Thyroid gland (tissue), 4 donors: ENCODE measurements at regions not wholly inside any gene's neighbourhood (a gene's known extent, or its start where the extent isn't known, plus 50 kb on each side); places are given as distances from the start of the nearest gene placed in this dataset.

Source experiments
- POLR2A ChIP-seq, 2 donors: fragments of 450-650 bp; IDR thresholded peaks; one replicate each; pipeline ENCODE4 v1.6.1; 2017; ENCODE audit warnings: antibody characterized with exemption in 2 of 2, mild to moderate bottlenecking in 2 of 2, moderate library complexity in 1 of 2
- TF ChIP-seq, protein P1 (sequence below), 6 experiments: fragments of 200-600 bp in 3 of 6; fragments of 450-650 bp in 3 of 6; sonication (generic) in 3 of 6; IDR thresholded peaks; one replicate each; pipeline ENCODE4 v1.5.1; 2016 to 2019; ENCODE audit warnings: antibody characterized with exemption in 6 of 6, mild to moderate bottlenecking in 2 of 6, inconsistent platforms in 1 of 6, moderate library complexity in 1 of 6

DNA sequence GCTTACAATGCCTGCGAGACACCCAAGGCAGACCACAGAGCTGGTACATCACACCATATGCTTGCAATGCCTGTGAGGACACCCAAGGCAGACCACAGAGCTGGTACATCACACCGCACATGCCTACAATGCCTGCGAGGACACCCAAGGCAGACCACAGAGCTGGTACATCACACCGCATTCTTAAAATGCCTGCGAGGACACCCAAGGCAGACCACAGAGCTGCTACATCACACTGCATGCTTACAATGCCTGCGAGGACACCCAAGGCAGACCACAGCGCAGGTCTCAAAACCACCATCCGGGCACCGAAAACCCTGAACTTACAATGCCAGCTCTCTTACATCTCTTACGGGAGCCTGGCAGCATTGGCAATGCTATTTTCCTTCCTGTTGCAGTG lies 799.6 kb downstream of the GALR1 start:
- TF ChIP-seq, protein P1, sequence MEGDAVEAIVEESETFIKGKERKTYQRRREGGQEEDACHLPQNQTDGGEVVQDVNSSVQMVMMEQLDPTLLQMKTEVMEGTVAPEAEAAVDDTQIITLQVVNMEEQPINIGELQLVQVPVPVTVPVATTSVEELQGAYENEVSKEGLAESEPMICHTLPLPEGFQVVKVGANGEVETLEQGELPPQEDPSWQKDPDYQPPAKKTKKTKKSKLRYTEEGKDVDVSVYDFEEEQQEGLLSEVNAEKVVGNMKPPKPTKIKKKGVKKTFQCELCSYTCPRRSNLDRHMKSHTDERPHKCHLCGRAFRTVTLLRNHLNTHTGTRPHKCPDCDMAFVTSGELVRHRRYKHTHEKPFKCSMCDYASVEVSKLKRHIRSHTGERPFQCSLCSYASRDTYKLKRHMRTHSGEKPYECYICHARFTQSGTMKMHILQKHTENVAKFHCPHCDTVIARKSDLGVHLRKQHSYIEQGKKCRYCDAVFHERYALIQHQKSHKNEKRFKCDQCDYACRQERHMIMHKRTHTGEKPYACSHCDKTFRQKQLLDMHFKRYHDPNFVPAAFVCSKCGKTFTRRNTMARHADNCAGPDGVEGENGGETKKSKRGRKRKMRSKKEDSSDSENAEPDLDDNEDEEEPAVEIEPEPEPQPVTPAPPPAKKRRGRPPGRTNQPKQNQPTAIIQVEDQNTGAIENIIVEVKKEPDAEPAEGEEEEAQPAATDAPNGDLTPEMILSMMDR (IDR thresholded peaks at IDR 0.05), result no peak
- TF ChIP-seq POLR2A (IDR thresholded peaks at IDR 0.05), result no peak
